Lower leg skin (tissue), 3 donors: ENCODE measurements at regions not wholly inside any gene's neighbourhood (a gene's known extent, or its start where the extent isn't known, plus 50 kb on each side); places are given as distances from the start of the nearest gene placed in this dataset.

ENCODE experiments used
- CTCF ChIP-seq, 3 donors: fragments of 450-650 bp; IDR thresholded peaks; one replicate each; pipeline ENCODE4 v1.5.1; 2016; ENCODE audit warnings: antibody characterized with exemption in 3 of 3, mild to moderate bottlenecking in 3 of 3, moderate library complexity in 2 of 3
- POLR2A ChIP-seq, 2 donors: fragments of 450-650 bp; IDR thresholded peaks; one replicate each; pipeline ENCODE4 v1.6.1; 2016 to 2017; ENCODE audit warnings: antibody characterized with exemption in 2 of 2, mild to moderate bottlenecking in 1 of 2, moderate library complexity in 1 of 2

DNA sequence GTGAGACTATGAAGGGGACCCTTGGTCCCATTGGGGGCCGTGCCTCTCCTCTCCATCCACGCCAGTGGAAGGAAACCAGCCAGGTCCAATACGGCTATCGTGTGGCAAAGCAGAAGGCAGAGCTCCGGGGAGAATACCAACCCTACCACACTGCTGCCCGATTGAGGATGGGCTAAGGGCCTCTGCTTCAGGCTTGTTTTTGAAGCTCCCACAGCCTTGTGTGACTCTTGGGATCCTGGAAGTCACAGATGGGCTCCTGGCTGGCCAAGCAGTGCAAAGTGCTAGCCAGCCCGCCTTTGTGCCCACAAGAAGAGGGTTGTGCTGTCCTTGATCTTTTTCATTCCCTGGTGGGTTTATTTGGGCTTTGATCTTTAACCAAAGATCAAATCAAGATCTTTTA lies 70.6 kb upstream of the ID2 start:
- TF ChIP-seq CTCF (IDR thresholded peaks at IDR 0.05) (no peak), POLR2A (IDR thresholded peaks at IDR 0.05) (no peak)
